ENCODE measurements at regions not wholly inside any gene's neighbourhood (a gene's known extent, or its start where the extent isn't known, plus 50 kb on each side); places are given as distances from the start of the nearest gene placed in this dataset.
"Not testable (repeated sequence)": the region's sequence is repeated elsewhere in the genome, so short reads cannot be mapped to it uniquely, and the experiment has no call there.

- ChIA-PET POLR2A (no interaction called here), CTCF (no interaction called here)
- no peaks in the 10 kb centered on the region for H3K4me1 Mint-ChIP-seq
- no peak overlapping the region for H3K27ac Mint-ChIP-seq
- peaks cover 9% of the 10 kb centered on the region; the same call in 1 of the 2 replicates for H3K27me3 Mint-ChIP-seq (ENCODE audit: low read depth)
- ATAC-seq (no peak), DNase-seq (ENCODE audit: low spot score) (no peak)
- H3K36me3 Mint-ChIP-seq, result 0 out of 2 replicates have a peak, but pooled peaks cover 3% of the 10 kb centered on the region
- no peak overlapping the region for H3K4me3 Mint-ChIP-seq
- TF ChIP-seq CDX4 (CRISPR knock-in tag; IDR thresholded peaks at IDR 0.05; ENCODE audit: borderline replicate concordance) (no peak), ATF3 (CRISPR knock-in tag; conservative IDR thresholded peaks at IDR 0.05) (no peak), MAX (CRISPR knock-in tag; IDR thresholded peaks at IDR 0.05) (no peak), IRF2 (CRISPR knock-in tag; IDR thresholded peaks at IDR 0.05; ENCODE audit: borderline replicate concordance, low read depth) (no peak), OVOL2 (CRISPR knock-in tag; IDR thresholded peaks at IDR 0.05; ENCODE audit: borderline replicate concordance) (no peak), CBFB (CRISPR knock-in tag; IDR thresholded peaks at IDR 0.05; ENCODE audit: low read depth) (no peak), ARID4B (CRISPR knock-in tag; IDR thresholded peaks at IDR 0.05; ENCODE audit: borderline replicate concordance) (no peak), KAT7 (CRISPR knock-in tag; IDR thresholded peaks at IDR 0.05; ENCODE audit: borderline replicate concordance) (no peak)
- TF ChIP-seq, protein P1, sequence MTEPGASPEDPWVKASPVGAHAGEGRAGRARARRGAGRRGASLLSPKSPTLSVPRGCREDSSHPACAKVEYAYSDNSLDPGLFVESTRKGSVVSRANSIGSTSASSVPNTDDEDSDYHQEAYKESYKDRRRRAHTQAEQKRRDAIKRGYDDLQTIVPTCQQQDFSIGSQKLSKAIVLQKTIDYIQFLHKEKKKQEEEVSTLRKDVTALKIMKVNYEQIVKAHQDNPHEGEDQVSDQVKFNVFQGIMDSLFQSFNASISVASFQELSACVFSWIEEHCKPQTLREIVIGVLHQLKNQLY (CRISPR knock-in tag; IDR thresholded peaks at IDR 0.05), result no peak
- H3K9me3 Mint-ChIP-seq, result peaks cover 28% of the 10 kb centered on the region
Observed at GRCh38 chr17:31778523-31778922, 80.5 kb downstream of the COPRS start.

DNA sequence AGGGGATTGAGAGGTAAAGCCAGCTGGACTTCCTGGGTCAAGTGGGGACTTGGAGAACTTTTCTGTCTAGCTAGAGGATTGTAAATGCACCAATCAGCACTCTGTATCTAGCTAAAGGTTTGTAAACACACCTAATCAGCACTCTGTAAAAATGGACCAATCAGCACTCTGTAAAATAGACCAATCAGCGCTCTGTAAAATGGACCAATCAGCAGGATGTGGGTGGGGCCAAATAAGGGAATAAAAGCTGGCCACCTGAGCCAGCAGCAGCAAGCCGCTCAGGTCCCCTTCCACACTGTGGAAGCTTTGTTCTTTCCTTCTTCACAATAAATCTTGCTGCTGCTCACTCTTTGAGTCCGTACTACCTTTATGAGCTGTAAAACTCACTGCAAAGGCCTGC, 87.7 kb downstream of the COPRS start:
- H3K4me1 Mint-ChIP-seq; H3K27ac Mint-ChIP-seq; H3K36me3 Mint-ChIP-seq; H3K27me3 Mint-ChIP-seq (ENCODE audit: low read depth); H3K4me3 Mint-ChIP-seq; POLR2A ChIA-PET; ATAC-seq; CTCF ChIA-PET; DNase-seq (ENCODE audit: low spot score): not testable (repeated sequence)
- H3K9me3 Mint-ChIP-seq, result peaks cover 15% of the 10 kb centered on the region

DNA sequence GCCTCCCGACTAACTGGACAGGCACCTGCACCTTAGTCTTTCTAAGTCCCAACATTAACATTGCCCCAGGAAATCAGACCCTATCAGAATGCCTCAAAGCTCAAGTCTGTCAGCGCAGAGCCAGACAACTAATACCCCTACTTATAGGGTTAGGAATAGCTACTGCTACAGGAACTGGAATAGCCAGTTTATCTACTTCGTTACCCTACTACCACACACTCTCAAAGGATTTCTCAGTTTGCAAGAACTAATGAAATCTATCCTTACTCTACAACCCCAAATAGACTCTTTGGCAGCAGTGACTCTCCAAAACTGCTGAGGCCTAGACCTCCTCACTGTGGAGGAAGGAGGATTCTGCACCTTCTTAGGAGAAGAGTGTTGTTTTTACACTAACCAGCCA, 88.5 kb downstream of the COPRS start:
- CTCF ChIA-PET; H3K27ac Mint-ChIP-seq; H3K4me1 Mint-ChIP-seq; H3K27me3 Mint-ChIP-seq (ENCODE audit: low read depth); H3K36me3 Mint-ChIP-seq; DNase-seq (ENCODE audit: low spot score); H3K4me3 Mint-ChIP-seq; ATAC-seq: not testable (repeated sequence)
- H3K9me3 Mint-ChIP-seq, result peaks cover 15% of the 10 kb centered on the region
- POLR2A ChIA-PET, result interaction anchor here (0.6 kb wide), 2 partner anchors 212 to 532 kb away, joined by 3 read pairs; no protein-coding TSS in a partner anchor

DNA sequence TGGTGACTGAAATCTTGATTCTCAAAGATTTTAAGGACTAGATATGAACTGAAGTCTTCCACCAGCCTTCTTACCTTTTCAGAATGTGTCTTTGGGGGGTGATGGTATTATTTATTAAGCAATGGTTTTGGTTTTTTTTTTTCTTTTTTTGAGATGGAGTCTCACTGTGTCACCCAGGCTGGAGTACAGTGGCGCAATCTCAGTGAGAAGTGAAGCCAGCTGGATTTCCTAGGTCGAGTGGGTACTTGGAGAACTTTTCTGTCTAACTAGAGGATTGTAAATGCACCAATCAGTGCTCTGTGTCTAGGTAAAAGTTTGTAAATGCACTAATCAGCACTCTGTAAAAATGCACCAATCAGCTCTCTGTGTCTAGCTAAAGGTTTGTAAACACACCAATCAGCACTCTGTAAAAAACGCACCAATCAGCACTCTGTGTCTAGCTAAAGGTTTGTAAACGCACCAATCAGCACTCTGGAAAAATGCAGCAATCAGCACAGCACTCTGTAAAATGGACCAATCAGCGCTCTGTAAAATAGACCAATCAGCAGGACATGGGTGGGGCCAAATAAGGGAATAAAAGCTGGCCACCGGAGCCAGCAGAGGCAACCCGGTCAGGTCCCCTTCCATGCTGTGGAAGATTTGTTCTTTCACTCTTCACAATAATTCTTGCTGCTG, 97.1 kb downstream of the COPRS start:
- POLR2A ChIA-PET, result not testable (repeated sequence)

More for the DNA sequence above, 97.1 kb downstream of the COPRS start:
- H3K4me3 Mint-ChIP-seq; DNase-seq (ENCODE audit: low spot score); H3K27me3 Mint-ChIP-seq (ENCODE audit: low read depth); ATAC-seq; H3K27ac Mint-ChIP-seq; CTCF ChIA-PET; H3K36me3 Mint-ChIP-seq: not testable (repeated sequence)
- peaks cover 15% of the 10 kb centered on the region for H3K9me3 Mint-ChIP-seq
- peak; percentile 52 for TF ChIP-seq NFYB (CRISPR knock-in tag; conservative IDR thresholded peaks at IDR 0.05; ENCODE audit: low read depth)
- peaks cover 11% of the 10 kb centered on the region for H3K4me1 Mint-ChIP-seq

Data from WTC11 (cell line).